Retinal pigment epithelial cell (primary cell): ENCODE measurements at regions not wholly inside any gene's neighbourhood (a gene's known extent, or its start where the extent isn't known, plus 50 kb on each side); places are given as distances from the start of the nearest gene placed in this dataset.

Source experiments
- DNase-seq: peaks from one replicate; pipeline ENCODE4 v3.0.0-alpha.2; 2010; ENCODE audit warnings: low read depth
- H3K4me3 ChIP-seq: 2 replicates; pipeline ENCODE4 v1.5.1; 2011; ENCODE audit warnings: mild to moderate bottlenecking, low read length, control low read depth, moderate library complexity
- CTCF ChIP-seq: conservative IDR thresholded peaks from 2 replicates; pipeline ENCODE4 v1.5.1; 2011; ENCODE audit warnings: low read depth, low read length, control low read depth, inconsistent platforms

- TF ChIP-seq CTCF = no peak
- DNase-seq = no peak
- no peak overlapping the region for H3K4me3 ChIP-seq
Observed at GRCh38 chr1:222325506-222325905, 222.4 kb downstream of the HHIPL2 start.

- DNase-seq = no peak
Observed at GRCh38 chr1:222314839-222315238, 233.1 kb downstream of the HHIPL2 start.

GRCh38 chr1:222310836-222311235, 237.1 kb downstream of the HHIPL2 start:
- H3K4me3 ChIP-seq = no peak overlapping the region
- no peak for DNase-seq
- TF ChIP-seq CTCF = no peak

More at GRCh38 chr1:222314839-222315238, 233.1 kb downstream of the HHIPL2 start:
- no peak overlapping the region for H3K4me3 ChIP-seq
- TF ChIP-seq CTCF = no peak

DNA sequence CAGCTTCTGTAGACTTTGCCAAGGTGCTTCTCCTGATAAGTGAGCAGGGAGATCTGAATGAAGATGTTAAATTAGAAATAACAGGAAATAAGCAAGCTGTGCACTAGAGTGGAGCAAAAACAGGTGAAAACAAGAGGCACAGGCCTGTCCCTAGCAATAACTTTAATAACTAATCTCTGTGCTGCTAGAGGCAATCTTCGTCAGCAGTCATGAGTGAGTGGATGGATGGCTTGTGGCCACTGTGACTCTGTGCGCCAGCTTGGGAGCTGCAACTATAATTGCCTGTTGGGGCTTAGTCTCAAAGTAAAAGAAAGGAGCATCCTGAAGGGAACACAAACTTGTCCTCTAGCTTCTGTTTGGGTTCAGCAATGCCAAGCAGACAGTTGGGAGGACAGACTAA, 240.3 kb downstream of the HHIPL2 start:
- H3K4me3 ChIP-seq = no peak overlapping the region
- TF ChIP-seq CTCF = no peak
- DNase-seq = no peak

DNA sequence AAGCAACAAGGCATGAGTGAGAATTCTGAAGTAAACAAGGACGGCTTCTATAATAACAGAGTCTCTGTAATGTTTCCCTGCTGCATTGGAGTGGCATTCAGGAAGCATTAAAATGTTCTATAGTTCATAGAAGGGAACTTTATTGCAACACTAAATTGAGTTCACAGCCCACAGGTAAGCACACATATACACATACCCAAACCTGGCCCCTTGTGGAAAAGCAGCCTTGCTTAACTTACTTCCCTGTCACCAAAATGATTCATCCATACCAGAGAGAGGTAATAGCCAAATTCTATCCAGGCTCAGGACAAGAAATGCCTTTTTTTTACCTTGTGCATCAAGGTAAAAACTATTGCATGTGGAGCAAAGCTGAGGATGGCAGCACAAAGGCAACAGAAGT, 241.4 kb downstream of the HHIPL2 start:
- no peak for DNase-seq
- TF ChIP-seq CTCF = no peak
- no peak overlapping the region for H3K4me3 ChIP-seq

DNA sequence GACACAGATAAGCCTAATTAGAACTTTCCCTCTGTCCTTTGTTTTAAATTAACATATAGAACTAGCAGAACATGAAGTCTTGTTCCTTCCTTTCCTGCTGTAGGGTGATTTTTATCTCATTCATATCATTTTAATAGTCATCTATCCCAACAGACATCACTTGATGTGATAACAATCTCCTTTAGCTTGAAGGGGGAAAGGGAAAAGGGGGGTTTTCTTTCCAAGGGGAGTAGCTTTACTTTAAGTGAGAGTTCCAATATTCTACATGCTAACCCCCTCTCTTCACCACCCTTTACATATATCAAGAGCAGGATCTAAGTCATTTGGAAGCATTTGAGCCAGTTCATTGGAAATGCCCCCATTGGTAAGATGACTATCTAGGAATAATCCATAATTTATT, 241.9 kb downstream of the HHIPL2 start:
- no peak for DNase-seq
- H3K4me3 ChIP-seq = no peak overlapping the region
- TF ChIP-seq CTCF = no peak

GRCh38 chr1:222301652-222302051, 246.3 kb downstream of the HHIPL2 start:
- H3K4me3 ChIP-seq = no peak overlapping the region
- DNase-seq = no peak
- TF ChIP-seq CTCF = no peak
